NB4 (cell line): ENCODE measurements at regions not wholly inside any gene's neighbourhood (a gene's known extent, or its start where the extent isn't known, plus 50 kb on each side); places are given as distances from the start of the nearest gene placed in this dataset.

ENCODE experiments used
- CTCF ChIP-seq: IDR thresholded peaks from one replicate; pipeline ENCODE4 v1.5.1; 2012; ENCODE audit warnings: low read depth, low read length
- POLR2A ChIP-seq: IDR thresholded peaks from 2 replicates; pipeline ENCODE4 v1.6.1; 2011; ENCODE audit warnings: mild to moderate bottlenecking; ENCODE audit not compliant: insufficient read length; ENCODE audit errors: extremely low read depth

DNA sequence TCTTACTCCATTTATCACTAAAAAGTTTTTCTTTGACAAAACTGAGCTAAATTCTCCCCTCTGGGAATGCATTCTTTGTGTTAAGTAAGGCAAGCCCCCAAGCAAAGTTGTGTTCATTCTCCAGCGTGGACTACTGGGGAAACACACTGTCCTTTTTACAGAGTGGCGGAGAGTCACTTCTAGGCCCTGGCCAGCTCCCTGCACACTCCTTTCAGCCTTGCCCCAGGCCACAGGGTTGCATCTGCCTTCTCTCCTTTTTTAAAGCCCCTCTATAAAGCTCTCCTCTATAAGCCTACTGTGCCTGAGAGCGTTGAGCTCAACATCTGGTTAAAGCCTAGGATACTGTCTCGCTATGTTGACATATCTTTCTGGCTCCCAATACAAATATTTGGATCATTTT, 803.4 kb downstream of the PCDH17 start:
- TF ChIP-seq POLR2A (no peak), CTCF (no peak)
